MCF 10A (cell line): ENCODE measurements at regions not wholly inside any gene's neighbourhood (a gene's known extent, or its start where the extent isn't known, plus 50 kb on each side); places are given as distances from the start of the nearest gene placed in this dataset.

ENCODE experiments used
- BruUV-seq: library from RNA; stranded (reverse); fragments of 400-500 nt; replicated peaks from 2 replicates; lab custom pipeline; 2021; lab: Mats Ljungman, UMichigan
- CTCF ChIA-PET: fragments of 300-600 bp; sonication (Branson Sonifier 250); formaldehyde crosslinking; extraction: SDS; loops from one replicate; lab custom pipeline; 2021; ENCODE audit warnings: antibody characterized with exemption, inconsistent platforms; lab: Yijun Ruan, JAX
- POLR2A ChIA-PET: fragments of 300-600, 350-650 bp; sonication (Branson Sonifier 250); formaldehyde crosslinking; extraction: SDS; loops from one replicate; lab custom pipeline; 2020; ENCODE audit warnings: antibody characterized with exemption, inconsistent platforms; lab: Yijun Ruan, JAX
- DNase-seq: peaks from one replicate; pipeline ENCODE4 v3.0.0-alpha.2; 2018; ENCODE audit not compliant: unreplicated experiment
- H3K27ac Mint-ChIP-seq: one replicate; pipeline ENCODE4 v1.8.0; 2022; ENCODE audit warnings: mild to moderate bottlenecking, low read depth, mixed read lengths; ENCODE audit not compliant: unreplicated experiment
- H3K27me3 Mint-ChIP-seq: one replicate; pipeline ENCODE4 v1.8.0; 2022; ENCODE audit warnings: mixed read lengths; ENCODE audit not compliant: insufficient read depth, unreplicated experiment
- H3K36me3 Mint-ChIP-seq: one replicate; pipeline ENCODE4 v1.8.0; 2022; ENCODE audit warnings: mild to moderate bottlenecking, moderate library complexity, mixed read lengths; ENCODE audit not compliant: insufficient read depth, unreplicated experiment
- H3K4me1 Mint-ChIP-seq: one replicate; pipeline ENCODE4 v1.8.0; 2022; ENCODE audit warnings: mixed read lengths; ENCODE audit not compliant: insufficient read depth, unreplicated experiment
- H3K4me3 Mint-ChIP-seq: one replicate; pipeline ENCODE4 v1.8.0; 2022; ENCODE audit warnings: mild to moderate bottlenecking, moderate library complexity, mixed read lengths; ENCODE audit not compliant: unreplicated experiment
- H3K9me3 Mint-ChIP-seq: one replicate; pipeline ENCODE4 v1.8.0; 2022; ENCODE audit warnings: mixed read lengths; ENCODE audit not compliant: unreplicated experiment
- CTCF ChIP-seq: fragments of 200-600 bp; IDR thresholded peaks from one replicate; pipeline ENCODE4 v1.8.0; 2022; ENCODE audit warnings: antibody characterized with exemption, mild to moderate bottlenecking; ENCODE audit not compliant: unreplicated experiment
- intact Hi-C: fragments of 100-400 bp; cut with micrococcal nuclease; formaldehyde crosslinking; loops from 2 replicates; pipeline ENCODE4 v1.14.1; 2022

GRCh38 chr7:69341288-69341687 lies 257.0 kb upstream of the AUTS2 start:
- no peaks in the 10 kb centered on the region for H3K4me1 Mint-ChIP-seq
- ChIA-PET POLR2A (no interaction called here), CTCF (interaction anchor here (0.5 kb wide), 1 partner anchor 1144 kb away, joined by 3 read pairs; no protein-coding TSS in a partner anchor)
- intact Hi-C loops = no loop called here
- no peaks in the 10 kb centered on the region for H3K27me3 Mint-ChIP-seq
- no peak overlapping the region for H3K4me3 Mint-ChIP-seq
- H3K36me3 Mint-ChIP-seq = no peaks in the 10 kb centered on the region
- no TSS peak for BruUV-seq
- TF ChIP-seq CTCF = no peak
- no peak overlapping the region for H3K27ac Mint-ChIP-seq
- peaks cover 29% of the 10 kb centered on the region for H3K9me3 Mint-ChIP-seq
- DNase-seq = no peak

GRCh38 chr7:69342154-69342884 lies 256.0 kb upstream of the AUTS2 start:
- Mint-ChIP-seq H3K36me3 (no peaks in the 10 kb centered on the region), H3K27me3 (no peaks in the 10 kb centered on the region), H3K9me3 (peaks cover 25% of the 10 kb centered on the region), H3K4me3 (no peak overlapping the region), H3K4me1 (no peaks in the 10 kb centered on the region), H3K27ac (no peak overlapping the region)
- no peak for DNase-seq
- TF ChIP-seq CTCF = no peak
- intact Hi-C loops = no loop called here
- POLR2A ChIA-PET = no interaction called here
- no TSS peak for BruUV-seq
- CTCF ChIA-PET = no interaction called here

- H3K27me3 Mint-ChIP-seq = no peaks in the 10 kb centered on the region
- no peaks in the 10 kb centered on the region for H3K36me3 Mint-ChIP-seq
- H3K4me1 Mint-ChIP-seq = no peaks in the 10 kb centered on the region
- no TSS peak for BruUV-seq
- no peak overlapping the region for H3K27ac Mint-ChIP-seq
- POLR2A ChIA-PET = no interaction called here
- DNase-seq = no peak
- intact Hi-C loops = no loop called here
- TF ChIP-seq CTCF = no peak
- no peak overlapping the region for H3K4me3 Mint-ChIP-seq
- CTCF ChIA-PET = no interaction called here
- H3K9me3 Mint-ChIP-seq = peaks cover 13% of the 10 kb centered on the region
Observed at GRCh38 chr7:69349291-69349690, 249.0 kb upstream of the AUTS2 start.

- BruUV-seq = no TSS peak
- H3K4me3 Mint-ChIP-seq = no peak overlapping the region
- POLR2A ChIA-PET = no interaction called here
- no peak for TF ChIP-seq CTCF
- H3K27ac Mint-ChIP-seq = no peak overlapping the region
- intact Hi-C loops = no loop called here
- no peaks in the 10 kb centered on the region for H3K27me3 Mint-ChIP-seq
- peaks cover 26% of the 10 kb centered on the region for H3K9me3 Mint-ChIP-seq
- DNase-seq = no peak
- H3K4me1 Mint-ChIP-seq = no peaks in the 10 kb centered on the region
- H3K36me3 Mint-ChIP-seq = no peaks in the 10 kb centered on the region
- CTCF ChIA-PET = no interaction called here
Observed at GRCh38 chr7:69358163-69358821, 240.0 kb upstream of the AUTS2 start.
